ENCODE measurements at regions not wholly inside any gene's neighbourhood (a gene's known extent, or its start where the extent isn't known, plus 50 kb on each side); places are given as distances from the start of the nearest gene placed in this dataset.
A peak's percentile ranks its signal among the peaks of the same experiment; 100 is the strongest.
"Not testable (repeated sequence)": the region's sequence is repeated elsewhere in the genome, so short reads cannot be mapped to it uniquely, and the experiment has no call there.

DNA sequence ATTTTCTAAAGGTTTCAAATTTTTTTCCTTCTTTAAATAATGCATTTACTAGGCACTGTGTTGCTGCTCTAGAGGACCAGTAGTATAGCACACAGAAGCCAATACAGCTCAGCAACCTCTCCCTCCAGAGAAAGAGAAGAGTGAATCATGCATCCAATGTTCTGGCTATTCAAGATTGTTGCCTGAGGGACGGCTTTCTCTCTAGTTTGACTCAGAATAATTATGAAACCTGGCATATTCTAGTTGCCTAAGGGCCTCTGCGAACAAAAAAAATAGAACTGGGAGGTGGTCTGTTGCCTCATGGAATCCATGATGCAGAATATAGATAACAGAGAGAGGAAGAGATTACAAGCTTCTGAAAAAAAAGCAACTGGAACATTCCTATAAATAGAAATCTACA is 1233.3 kb upstream of the PABPC4L start:
- no peak for DNase-seq (ENCODE audit: low read depth)

DNA sequence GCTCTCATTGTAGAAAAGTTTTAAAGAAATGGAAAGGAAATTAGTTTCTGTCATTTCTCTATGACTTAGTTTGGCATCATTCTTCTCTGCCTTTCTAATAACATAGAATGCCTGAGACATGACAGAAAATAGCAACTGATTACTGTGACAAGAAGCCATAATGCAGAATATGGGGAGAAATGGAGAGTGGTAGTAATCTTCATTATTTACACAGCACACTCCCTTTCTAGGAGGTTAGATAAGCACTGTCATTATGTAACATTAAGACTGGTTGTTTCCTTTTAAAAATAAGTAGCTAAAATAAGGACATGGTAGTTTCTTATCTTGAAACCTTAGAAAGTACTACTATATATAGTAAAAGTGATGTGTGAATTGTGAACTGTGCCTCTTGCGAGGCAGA is 1227.9 kb upstream of the PABPC4L start:
- DNase-seq (ENCODE audit: low read depth), result no peak

DNA sequence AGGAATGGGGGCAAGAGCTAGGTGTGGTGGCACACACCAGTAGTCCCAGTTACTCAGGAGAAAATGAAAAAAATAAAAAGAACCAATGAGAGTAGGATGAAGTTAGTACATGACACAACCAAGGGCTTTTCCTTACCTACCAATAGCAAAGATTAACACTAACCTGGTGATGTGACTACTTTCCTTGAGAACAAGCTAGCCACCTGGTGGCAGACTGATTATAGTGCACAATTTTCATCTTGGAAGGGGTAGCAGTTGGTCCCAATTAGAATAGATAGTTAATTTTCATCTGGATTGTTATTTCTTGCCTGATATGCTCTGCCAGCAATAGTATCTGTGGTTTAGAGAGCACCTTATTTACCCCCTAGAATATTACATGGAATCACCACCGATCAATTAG is 1216.8 kb upstream of the PABPC4L start:
- DNase-seq (ENCODE audit: low read depth), result peak; percentile 0

DNA sequence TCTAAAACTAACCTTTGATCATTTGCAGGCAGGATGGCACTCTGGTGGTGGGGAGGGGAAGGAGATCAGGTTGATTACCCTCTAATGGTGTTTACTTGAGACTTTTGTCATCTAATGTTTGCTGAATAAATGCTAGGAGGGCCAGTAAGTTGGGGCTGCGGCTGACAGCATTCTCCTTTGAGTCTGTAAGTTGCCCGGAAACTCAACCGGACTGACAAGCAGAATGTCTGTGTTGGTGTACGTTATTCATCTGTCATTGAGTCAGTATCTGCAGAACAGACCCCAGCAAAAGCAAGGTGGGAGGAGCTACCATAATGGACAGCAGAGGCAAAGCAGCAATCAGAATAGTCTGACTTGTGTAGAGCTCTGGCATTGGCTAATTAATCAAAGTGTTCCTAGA is 1210.6 kb upstream of the PABPC4L start:
- DNase-seq (ENCODE audit: low read depth), result no peak

DNA sequence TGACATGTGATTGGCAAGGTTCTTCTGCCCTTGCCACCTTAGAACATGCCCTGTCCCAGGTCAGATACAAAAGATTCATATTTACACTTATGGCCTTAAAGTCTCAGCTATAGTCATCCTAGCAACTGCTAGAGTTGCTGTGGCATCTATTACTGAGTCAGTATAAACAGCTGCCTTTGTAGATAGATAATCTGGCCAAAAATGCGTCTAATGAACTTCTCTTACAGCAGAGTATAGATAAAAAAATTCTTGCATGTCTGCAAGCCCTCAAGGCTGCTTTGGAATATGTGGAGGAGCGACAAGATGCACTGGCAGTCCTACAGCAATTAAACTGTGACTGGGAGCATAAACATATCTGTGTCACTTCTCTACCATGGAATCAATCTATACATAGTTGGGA is 1209.7 kb upstream of the PABPC4L start:
- DNase-seq (ENCODE audit: low read depth), result no peak

DNA sequence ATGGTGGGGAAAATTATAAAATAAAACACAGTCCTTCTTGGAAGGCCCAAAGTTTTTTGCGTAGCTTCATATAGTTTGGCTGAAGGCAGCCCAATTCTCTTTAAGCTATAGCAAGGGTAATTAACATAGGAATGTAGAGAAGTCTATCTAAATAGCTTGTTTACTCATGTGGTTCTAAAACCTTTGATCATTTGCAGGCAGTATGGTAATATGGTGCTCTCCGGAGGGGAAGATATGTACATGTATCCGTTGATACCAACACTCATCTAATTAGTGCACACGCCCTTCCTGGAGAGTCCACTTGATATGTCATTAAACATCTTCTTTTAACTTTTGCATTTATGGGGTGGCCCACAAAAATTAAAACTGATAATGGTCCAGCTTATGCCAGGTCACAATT is 1207.7 kb upstream of the PABPC4L start:
- not testable (repeated sequence) for DNase-seq (ENCODE audit: low read depth)

DNA sequence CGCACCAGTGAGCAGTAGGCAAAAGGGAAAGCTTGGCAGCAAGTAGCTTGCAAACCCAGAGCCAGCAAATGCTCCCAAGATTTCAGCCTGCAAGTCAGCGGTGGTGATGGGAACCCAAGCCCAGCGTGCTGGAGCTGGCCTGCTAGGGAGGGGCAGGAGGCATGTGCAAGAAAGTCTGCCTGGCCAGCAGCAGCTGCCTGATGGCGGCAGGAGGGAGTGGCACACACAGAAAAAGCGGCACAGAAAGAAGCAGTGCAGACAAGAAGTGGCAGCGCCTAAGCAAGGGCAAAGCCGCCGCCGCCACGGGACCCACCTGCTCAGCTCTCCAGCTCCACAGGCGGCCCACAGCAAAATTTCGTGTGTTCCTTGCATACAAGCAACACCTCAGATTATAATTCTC is 1206.5 kb upstream of the PABPC4L start:
- no peak for DNase-seq (ENCODE audit: low read depth)

DNA sequence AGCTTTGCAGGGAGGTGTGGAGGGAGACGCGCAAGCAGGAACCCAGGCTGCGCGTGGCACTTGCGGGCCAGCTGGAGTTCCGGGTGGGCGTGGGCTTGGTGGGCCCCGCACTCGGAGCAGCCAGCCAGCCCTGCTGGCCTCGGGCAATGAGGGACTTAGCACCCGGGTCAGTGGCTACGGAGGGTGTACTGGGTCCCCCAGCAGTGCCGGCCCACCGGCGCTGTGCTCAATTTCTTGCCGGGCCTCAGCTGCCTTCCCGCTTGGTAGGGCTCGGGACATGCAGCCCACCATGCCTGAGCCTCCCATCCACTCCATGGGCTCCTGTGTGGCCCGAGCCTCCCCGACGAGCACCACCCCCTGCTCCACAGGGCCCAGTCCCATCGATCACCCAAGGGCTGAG is 1205.0 kb upstream of the PABPC4L start:
- DNase-seq (ENCODE audit: low read depth), result not testable (repeated sequence)

DNA sequence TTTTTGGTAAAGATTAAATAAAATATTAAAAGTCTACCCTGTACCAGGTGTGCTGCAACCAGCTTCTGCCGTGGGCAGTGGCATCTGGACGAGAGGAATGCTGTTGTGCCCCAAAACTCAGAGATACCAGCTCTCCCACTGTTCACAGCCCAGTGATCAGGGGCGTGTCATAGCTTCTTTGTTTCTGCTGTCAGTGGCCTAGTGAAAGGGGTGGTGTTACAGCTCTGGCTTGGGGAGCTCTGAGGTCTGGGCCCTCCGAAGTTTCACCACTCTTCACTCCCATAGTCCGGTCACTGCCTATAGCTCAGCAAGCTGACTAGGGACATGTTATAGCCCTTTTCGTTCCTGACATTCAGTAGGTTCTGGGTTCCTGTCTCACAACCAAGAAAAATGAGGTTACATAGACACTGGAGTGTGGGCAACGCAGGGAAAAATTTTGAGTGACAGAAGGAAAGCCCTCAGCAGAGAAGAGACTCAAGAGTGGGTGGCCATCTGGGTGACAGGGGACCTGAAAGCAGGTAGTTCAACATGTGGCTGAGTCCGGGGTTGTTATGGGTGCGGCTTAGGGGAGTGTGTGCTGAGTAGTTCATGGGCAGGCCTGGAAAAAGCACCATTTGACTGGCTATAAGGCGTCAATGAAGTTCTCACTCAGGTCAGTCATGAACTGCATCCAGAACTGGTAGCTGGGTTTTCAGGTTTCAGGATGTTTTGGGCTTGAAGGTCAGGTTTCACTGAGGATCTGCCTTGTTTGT is 1184.4 kb upstream of the PABPC4L start:
- no peak for DNase-seq (ENCODE audit: low read depth)

DNA sequence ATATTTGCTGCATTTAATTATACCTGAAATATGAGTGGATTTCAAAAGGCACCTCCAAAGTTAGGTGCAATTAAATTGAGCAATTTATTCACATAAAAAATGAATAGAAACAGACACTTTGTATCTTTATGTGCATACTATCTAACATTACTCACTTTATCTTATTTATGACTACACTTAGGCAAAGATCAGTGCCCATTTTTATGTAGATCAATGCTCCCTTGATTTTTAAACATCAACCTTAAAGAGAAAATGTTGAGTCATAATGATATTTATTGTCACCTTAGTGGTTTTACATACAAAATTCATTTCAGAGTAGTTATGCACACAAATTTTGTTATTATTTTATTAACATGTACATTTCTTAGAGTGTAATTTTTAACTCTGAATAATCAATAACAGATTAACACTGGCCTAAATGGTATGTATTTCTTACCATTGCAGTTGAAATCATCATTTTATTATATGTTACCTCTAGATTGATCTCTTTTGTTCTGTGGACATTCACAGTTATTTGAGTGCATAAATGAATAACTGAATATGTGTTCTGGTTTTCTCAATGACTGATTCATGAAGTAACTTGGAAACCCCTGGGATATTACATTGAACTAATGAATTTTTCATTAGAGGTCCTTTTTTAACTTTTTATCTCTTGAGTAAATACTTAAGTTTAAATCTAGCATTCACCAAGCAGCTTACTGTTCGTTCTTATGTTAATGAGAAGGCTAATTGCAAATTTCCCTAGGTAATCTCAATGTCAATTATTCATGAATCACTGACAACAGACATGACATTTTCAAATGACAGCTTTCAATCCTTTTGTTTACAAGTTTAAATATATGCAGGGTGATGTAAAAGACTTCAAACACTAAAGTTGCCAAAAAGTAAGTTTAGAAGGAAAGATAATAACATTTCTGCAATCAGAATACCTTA is 1182.0 kb upstream of the PABPC4L start:
- DNase-seq (ENCODE audit: low read depth), result no peak

DNA sequence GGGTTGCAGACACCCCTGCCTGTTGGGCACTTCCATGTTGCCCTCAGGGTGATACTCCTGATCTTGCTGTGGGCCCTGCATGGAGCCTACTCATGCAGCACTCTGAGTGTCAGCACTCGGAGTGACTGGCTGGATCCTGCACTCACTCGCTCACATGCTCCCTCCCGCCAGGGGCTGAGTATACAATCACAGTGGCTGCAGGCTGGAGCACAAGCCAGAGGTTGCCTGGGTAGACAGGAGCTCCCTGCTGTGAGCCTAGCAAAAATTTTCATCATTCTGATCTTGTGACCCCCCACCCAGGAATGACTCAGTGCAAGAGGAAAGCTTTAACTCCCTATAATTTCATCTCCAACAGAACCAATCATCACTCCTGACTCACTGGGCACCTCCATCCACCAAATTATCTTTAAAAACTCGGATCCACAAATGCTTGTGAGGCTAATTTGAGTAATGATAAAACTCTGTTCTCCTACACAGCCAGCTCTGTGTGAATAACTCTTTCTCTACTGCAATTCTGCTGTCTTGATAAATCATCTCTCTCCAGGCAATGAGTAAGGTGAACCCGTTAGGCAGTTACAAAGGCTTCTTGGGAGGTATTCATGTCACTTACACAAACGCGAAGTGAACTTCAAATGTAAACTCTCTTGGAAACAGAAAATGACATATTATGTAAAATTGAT is 1180.8 kb upstream of the PABPC4L start:
- DNase-seq (ENCODE audit: low read depth), result no peak

DNA sequence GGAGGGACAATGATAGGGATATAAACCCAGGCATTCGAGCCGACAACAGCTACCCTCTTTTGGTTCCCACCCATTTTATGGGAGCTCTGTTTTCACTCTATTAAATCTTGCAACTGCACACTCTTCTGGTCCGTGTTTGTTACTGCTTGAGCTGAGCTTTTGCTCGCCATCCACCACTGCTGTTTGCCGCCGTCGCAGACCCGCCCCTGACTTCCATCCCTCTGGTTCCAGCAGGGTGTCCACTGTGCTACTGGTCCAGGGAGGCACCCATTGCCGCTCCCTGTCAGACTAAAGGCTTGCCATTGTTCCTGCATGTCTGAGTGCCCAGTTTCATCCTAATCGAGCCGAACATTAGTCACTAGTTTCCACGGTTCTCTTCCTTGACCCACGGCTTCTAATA is 1170.5 kb upstream of the PABPC4L start:
- no peak for DNase-seq (ENCODE audit: low read depth)

DNA sequence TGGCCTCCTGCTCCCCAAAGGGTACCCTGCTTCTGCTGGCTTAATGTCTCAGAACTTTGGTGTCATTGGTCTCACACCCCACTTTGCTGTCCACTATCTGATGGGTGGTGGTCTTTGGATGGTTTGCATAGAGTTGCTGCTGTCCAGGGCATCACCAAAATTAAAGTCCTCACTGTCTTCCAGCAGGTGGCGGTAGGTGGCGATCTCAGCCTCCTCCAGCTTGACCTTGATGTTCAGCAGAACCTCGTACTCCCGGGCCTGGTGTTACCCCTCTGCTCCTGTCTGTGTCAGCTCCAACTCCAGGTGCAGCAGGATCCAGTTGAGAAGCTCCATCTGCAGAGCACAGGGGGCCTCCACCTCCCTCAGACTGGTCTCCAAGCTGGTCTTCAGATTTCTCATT is 1169.5 kb upstream of the PABPC4L start:
- DNase-seq (ENCODE audit: low read depth), result no peak

DNA sequence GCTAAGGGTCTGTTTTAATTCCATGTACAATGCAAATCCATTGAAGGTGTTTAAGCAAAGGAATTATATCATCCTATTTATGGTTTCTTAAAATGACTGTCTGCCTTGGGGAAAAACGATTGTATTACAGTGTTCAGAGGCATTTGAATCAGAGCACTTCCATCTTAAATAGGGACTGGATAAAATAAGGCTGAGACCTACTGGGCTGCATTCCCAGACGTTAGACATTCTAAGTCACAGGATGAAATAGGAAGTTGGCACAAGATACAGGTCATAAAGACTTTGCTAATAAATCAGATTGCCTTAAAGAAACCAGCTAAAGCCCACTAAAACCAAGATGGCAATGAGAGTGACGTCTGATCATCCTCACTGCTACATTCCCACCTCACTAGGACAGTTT is 1167.2 kb upstream of the PABPC4L start:
- no peak for DNase-seq (ENCODE audit: low read depth)

DNA sequence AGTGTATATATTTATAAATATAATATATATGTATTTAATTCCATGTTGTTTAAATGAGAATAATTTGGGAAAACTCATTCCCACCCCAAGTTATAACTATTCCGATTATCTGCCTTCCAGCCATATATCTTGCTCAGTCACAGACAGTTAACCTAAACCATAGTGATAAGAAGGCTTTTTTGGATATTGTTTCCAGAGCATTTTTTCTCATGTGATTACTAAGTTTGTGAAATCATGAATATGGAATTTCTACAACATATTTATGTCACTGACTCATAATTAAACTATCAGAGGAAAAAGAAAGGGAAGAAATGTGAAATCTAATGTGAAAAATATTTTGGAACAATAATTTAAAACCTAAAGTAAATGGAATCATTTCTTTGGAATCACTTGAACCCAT is 1163.5 kb upstream of the PABPC4L start:
- DNase-seq (ENCODE audit: low read depth), result no peak

DNA sequence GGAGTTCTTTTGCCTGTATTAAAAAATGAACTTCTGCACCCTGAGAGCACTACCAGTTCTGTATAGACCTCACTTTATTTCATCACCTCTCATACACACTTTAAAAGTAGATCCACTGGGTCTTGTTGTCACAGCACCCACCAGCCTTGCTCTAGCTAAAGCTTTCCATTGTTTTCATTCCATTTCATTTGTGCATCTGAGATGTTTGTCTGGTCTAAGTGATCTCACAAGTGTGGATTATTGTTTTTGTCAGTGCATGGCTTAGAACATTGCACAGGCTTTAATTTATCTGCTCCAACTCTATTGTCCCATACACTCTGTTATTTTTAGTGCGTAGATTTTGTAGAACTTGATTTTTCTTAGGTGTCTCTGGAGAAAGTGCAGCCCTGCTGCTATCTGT is 1157.5 kb upstream of the PABPC4L start:
- no peak for DNase-seq (ENCODE audit: low read depth)

DNA sequence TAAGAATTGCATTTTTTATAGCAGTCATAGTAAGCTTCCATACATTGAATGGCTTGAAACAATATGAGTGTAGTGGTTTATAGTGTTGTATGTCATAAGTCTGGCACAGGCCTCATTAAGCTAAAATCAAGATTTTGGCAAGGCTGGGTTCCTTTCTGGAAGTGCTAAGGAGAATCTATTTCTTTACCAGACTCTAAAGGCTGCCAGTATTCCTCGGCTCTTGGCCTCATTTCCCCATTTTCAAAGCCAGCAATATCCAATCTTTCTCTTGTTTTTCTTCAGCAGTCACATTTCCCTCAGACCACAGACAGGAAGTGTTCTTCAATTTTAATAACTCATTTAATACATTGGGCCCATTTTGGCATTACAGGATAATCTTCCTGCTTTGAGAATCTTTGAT is 1155.5 kb upstream of the PABPC4L start:
- DNase-seq (ENCODE audit: low read depth), result no peak

DNA sequence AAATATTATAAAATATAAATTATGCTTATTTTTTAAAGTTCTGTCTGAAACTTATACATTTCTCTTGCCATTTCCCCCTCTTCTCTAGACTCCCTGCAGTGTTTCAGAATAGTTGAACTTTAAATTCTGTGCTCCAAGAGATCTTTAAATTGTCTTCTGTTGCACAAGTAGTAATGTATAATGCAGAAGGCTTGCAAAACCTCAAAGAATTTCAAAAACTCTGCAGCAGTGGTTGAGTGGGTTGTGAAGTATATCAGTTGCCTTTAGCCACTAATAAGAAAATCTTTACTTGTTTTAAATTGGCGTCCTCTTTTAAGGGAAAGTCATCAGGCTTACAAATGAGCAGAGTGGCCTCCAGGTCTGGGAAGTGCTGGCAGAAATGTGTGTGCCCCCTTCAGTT is 1153.3 kb upstream of the PABPC4L start:
- DNase-seq (ENCODE audit: low read depth), result no peak

DNA sequence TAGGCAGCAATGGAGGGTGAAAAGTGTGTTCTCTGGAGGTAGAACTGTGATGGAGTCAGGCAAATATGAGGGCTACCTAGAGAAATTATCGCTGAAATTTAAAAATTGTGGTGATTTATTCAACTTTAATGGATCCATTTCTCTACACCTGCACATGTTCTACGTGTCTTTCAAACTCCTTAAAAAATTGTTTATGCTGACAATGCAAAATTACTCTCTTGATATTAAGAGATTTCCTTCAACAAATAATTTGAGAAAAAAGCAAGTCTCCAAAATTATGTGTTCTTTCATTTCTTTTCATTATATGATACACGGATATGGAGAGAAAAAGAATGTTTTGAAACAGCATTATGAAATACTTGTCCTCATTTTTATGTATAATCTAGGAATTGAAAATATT is 1151.4 kb upstream of the PABPC4L start:
- no peak for DNase-seq (ENCODE audit: low read depth)

DNA sequence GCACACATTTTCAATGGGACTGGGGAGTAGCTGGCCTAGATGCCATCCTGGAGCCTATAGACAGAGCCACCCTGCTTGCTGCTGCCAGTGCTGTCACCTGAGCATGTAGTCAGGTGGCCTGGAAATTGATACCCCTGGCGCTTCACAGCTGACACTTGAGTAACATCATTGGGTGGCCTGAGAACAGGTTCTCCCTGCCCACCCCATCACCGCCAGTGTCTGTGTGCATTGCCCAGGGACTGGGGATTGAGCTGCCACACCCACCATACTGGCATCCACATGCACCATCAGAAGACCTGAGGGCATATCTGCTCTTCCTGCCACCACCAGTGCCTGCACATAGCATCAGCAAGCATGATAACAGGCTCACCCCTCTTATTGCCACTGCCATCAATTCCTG is 1142.9 kb upstream of the PABPC4L start:
- DNase-seq (ENCODE audit: low read depth), result no peak

DNA sequence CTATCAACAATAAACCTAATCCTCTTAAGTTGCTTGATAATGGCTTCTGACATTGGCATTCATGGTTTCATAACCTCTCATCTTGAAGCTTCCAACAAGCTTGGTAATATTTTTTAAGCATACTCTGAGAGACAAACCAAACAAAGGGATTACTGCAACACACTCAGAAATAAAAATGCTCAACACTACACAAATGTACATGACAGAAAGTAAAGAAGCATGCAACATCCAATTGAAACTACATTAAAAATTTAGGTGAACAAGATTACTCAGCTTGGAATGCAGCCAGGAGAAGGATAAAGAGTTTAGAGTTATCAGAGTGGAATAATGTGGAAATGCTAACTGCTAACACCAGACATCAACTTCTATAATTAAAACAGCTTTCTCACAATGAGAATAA is 1136.6 kb upstream of the PABPC4L start:
- DNase-seq (ENCODE audit: low read depth), result no peak

DNA sequence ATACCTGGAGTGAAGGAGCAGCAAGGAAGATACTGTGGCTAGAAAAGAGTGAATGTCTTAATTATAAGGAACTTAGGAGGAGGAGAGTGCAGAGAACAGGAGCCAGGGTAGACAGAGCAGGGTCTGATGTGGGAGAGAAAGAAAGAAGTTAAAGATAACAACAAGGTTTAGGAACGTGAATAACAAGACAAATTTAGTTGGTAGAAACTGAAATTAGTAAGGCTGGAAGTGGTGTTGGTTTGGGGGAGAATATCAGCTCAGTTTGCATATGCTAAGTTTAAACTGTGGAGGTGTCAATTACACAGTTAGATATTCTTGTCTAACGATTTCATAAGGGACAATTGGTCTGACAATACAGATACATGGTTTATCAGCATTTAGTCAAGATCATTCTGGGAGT is 1123.7 kb upstream of the PABPC4L start:
- no peak for DNase-seq (ENCODE audit: low read depth)

DNA sequence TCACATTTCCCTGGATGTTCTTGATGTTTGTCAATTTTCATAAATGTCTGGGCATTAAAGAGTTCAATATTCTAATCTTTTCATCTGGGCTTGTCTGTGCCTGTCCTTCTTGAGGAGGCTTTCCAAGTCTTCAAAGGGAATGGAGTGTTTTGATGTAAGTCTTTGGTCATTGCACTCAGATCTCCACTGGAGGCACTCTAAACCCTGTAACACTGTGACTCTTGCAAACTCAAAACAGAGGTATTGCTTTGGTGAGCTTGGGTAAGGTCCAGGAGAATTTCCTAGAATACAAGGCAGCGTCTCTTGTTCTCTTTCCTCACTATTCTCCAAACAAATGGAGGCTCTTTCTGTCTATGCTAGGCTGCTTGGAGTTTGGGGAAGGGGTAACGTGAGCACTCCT is 1118.1 kb upstream of the PABPC4L start:
- DNase-seq (ENCODE audit: low read depth), result no peak

All from fibroblast of the conjunctiva (primary cell).